Testis (tissue), 2 donors: ENCODE measurements at regions not wholly inside any gene's neighbourhood (a gene's known extent, or its start where the extent isn't known, plus 50 kb on each side); places are given as distances from the start of the nearest gene placed in this dataset.

Experiments used
- CTCF ChIP-seq, 3 experiments: fragments of 450-650 bp in 2 of 3; fragments of 200-600 bp in 1 of 3; sonication (generic) in 1 of 3; IDR thresholded peaks; one replicate each; pipeline ENCODE4 v1.5.1; 2016 to 2019; ENCODE audit warnings: antibody characterized with exemption in 3 of 3, mild to moderate bottlenecking in 2 of 3, moderate library complexity in 1 of 3
- POLR2A ChIP-seq: fragments of 450-650 bp; IDR thresholded peaks from one replicate; pipeline ENCODE4 v1.6.1; 2017; ENCODE audit warnings: antibody characterized with exemption, mild to moderate bottlenecking, moderate library complexity

- TF ChIP-seq CTCF (IDR thresholded peaks at IDR 0.05) = no peak
- TF ChIP-seq POLR2A = no peak
Measured at GRCh38 chrY:19578281-19578874, 166.1 kb downstream of the KDM5D start.
